Parathyroid adenoma (tissue), 2 donors: ENCODE measurements at regions not wholly inside any gene's neighbourhood (a gene's known extent, or its start where the extent isn't known, plus 50 kb on each side); places are given as distances from the start of the nearest gene placed in this dataset.

Experiments used
- H2AFZ ChIP-seq: fragments of 300-600 bp; sonication (generic); one replicate; pipeline ENCODE4 v1.7.0; 2017; ENCODE audit warnings: antibody characterized with exemption, mild to moderate bottlenecking
- H3K27ac ChIP-seq: fragments of 300-600 bp; sonication (generic); one replicate; pipeline ENCODE4 v1.7.0; 2017
- H3K27me3 ChIP-seq: fragments of 300-600 bp; sonication (generic); one replicate; pipeline ENCODE4 v1.7.0; 2017; ENCODE audit warnings: low read length; ENCODE audit not compliant: control insufficient read depth, insufficient read depth
- H3K36me3 ChIP-seq: fragments of 300-600 bp; sonication (generic); one replicate; pipeline ENCODE4 v1.7.0; 2017; ENCODE audit warnings: low read length; ENCODE audit not compliant: control insufficient read depth, insufficient read depth
- H3K4me1 ChIP-seq: fragments of 300-600 bp; sonication (generic); one replicate; pipeline ENCODE4 v1.7.0; 2017; ENCODE audit warnings: control low read depth
- H3K4me2 ChIP-seq: fragments of 300-600 bp; sonication (generic); one replicate; pipeline ENCODE4 v1.7.0; 2017; ENCODE audit warnings: low read length
- H3K4me3 ChIP-seq: fragments of 300-600 bp; sonication (generic); one replicate; pipeline ENCODE4 v1.7.0; 2017; ENCODE audit warnings: low read depth, low read length
- H3K79me2 ChIP-seq: fragments of 300-600 bp; sonication (generic); one replicate; pipeline ENCODE4 v1.7.0; 2017; ENCODE audit warnings: control low read depth
- H3K9ac ChIP-seq: fragments of 300-600 bp; sonication (generic); one replicate; pipeline ENCODE4 v1.7.0; 2017; ENCODE audit warnings: mild to moderate bottlenecking
- H3K9me3 ChIP-seq: fragments of 300-600 bp; sonication (generic); one replicate; pipeline ENCODE4 v1.7.0; 2017; ENCODE audit warnings: low read length; ENCODE audit not compliant: control insufficient read depth
- TF ChIP-seq, protein P1 (sequence below): fragments of 300-600 bp; sonication (generic); IDR thresholded peaks from one replicate; pipeline ENCODE4 v1.7.0; 2017; ENCODE audit warnings: antibody characterized with exemption, mild to moderate bottlenecking
- donor health status: primary hyperparathyroidism.

DNA sequence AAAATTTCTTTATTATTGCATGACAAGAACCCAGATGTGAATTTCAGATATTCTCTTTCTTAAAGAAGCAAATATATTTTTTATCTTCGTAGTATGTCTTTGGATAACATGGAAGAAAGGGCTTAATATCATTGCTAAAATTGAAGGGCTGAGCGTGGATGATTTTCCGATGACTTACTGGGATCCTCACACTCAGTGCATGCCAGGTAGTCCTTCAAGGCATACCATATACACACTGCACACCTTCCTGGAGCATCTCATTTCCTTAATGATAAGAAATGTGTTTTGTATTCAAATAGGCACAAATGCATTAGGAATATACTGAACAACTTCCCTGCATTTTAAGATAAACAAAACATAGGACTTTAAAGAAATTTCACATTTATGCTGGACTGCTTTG is 193.9 kb upstream of the MAP3K7 start:
- Histone ChIP-seq H3K27ac (no peak overlapping the region), H3K4me3 (no peak overlapping the region), H3K36me3 (no peaks in the 10 kb centered on the region), H3K4me1 (no peaks in the 10 kb centered on the region), H3K4me2 (no peak overlapping the region), H3K79me2 (no peaks in the 10 kb centered on the region), H2AFZ (no peak overlapping the region), H3K27me3 (no peaks in the 10 kb centered on the region), H3K9me3 (no peaks in the 10 kb centered on the region), H3K9ac (no peak overlapping the region)
- TF ChIP-seq, protein P1, sequence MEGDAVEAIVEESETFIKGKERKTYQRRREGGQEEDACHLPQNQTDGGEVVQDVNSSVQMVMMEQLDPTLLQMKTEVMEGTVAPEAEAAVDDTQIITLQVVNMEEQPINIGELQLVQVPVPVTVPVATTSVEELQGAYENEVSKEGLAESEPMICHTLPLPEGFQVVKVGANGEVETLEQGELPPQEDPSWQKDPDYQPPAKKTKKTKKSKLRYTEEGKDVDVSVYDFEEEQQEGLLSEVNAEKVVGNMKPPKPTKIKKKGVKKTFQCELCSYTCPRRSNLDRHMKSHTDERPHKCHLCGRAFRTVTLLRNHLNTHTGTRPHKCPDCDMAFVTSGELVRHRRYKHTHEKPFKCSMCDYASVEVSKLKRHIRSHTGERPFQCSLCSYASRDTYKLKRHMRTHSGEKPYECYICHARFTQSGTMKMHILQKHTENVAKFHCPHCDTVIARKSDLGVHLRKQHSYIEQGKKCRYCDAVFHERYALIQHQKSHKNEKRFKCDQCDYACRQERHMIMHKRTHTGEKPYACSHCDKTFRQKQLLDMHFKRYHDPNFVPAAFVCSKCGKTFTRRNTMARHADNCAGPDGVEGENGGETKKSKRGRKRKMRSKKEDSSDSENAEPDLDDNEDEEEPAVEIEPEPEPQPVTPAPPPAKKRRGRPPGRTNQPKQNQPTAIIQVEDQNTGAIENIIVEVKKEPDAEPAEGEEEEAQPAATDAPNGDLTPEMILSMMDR = no peak

DNA sequence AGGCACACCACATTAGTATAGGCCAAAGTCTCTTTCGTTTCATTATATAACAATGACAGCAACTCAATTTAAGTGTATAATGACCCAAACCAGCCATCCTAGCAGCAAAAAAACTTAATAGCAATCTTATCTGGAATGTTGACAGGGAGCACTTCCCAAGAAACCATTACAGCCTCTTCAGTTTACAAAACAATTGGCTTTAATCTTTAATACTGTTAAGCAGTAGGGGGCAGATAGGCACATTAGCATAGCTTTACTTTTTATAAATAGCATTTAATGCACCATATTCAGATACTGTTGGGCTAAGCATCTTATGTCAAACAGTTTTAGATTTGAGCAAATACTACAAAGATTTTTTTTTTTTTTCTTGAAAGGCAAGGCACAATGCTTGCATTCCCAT is 193.3 kb upstream of the MAP3K7 start:
- Histone ChIP-seq H2AFZ (no peak overlapping the region), H3K36me3 (no peaks in the 10 kb centered on the region), H3K27me3 (no peaks in the 10 kb centered on the region), H3K27ac (no peak overlapping the region), H3K79me2 (no peaks in the 10 kb centered on the region), H3K4me1 (no peaks in the 10 kb centered on the region), H3K9ac (no peak overlapping the region), H3K4me3 (no peak overlapping the region), H3K4me2 (no peak overlapping the region), H3K9me3 (no peaks in the 10 kb centered on the region)
- TF ChIP-seq, protein P1 = no peak

DNA sequence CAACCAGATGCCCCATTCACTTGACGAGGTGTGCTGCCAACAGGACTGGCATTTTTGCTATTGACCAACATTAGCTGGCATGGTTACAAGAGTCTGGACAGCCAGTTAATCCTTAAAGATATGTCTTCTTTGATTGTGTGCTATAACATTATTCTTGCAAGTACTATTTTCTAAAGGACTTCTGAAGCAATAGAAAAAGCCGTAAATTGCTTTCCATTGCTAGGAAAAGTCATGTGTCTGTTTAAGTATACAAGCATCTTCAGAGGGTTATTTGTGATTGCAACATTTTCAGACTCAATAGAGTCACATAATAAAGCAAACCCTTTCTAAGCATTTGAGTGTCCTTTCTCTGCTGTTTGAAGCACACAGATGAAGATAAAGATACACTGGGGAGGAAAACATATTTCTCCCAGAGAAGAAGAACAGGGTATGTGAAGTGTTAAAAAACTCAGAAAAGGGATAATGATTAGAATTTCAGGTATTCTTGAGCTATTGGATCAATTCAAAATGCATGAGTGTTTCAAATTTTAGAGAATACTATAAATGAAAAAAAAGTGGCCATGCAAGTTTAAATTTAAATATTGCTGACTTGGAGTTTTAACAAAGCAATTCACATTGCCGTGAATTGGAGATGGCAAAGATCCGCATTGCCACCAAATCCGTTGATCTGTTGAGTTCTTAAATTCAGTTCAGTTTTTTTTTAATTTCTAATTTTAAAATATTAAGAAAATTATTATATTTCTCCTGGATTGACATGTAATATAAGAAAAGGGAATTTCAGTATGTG is 191.7 kb upstream of the MAP3K7 start:
- no peak overlapping the region for H3K4me2 ChIP-seq
- no peaks in the 10 kb centered on the region for H3K79me2 ChIP-seq

DNA sequence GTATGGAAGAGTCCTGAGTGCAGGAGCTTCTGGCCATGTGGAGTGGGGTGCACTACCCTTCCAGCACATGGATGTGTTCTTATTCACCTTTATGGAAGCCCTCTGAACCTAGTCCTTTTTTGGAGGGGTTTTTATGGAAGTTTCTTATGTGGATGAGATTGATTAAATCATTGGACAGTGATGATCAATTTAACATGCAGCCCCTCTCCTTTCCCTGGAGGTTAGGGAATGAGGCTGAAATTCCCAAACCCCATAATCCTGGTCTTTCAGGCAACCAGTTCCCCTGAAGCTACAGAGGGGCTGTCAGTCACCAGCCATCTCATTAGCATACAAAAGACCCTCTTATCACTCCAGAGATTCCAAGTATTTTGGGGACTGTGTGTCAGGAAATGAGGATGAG is 183.9 kb upstream of the MAP3K7 start:
- TF ChIP-seq, protein P1 = no peak

More for the DNA sequence above, 191.7 kb upstream of the MAP3K7 start:
- H3K4me3 ChIP-seq = no peak overlapping the region
- no peaks in the 10 kb centered on the region for H3K4me1 ChIP-seq
- H3K9me3 ChIP-seq = no peaks in the 10 kb centered on the region
- no peak overlapping the region for H2AFZ ChIP-seq
- no peaks in the 10 kb centered on the region for H3K36me3 ChIP-seq
- H3K9ac ChIP-seq = no peak overlapping the region
- no peaks in the 10 kb centered on the region for H3K27me3 ChIP-seq
- TF ChIP-seq, protein P1 = no peak
- H3K27ac ChIP-seq = no peak overlapping the region

DNA sequence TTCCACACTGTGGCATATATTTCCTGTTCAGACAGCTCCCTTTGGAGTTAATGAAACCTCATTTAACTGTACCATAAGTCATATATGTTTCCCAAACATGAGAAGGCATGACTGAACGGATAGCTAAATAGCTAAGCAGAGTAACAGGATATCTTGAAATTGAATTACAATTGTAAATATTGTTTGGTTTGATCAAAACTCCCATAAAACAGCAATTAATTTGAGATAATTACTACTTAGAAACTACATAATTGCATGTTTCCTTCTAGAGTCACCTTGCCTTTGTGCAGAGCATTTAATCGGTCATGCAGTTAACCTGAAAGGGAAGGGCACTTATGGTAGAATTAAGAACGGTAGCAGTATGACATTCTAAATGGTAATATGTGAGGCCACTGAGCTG is 179.0 kb upstream of the MAP3K7 start:
- Histone ChIP-seq H3K9me3 (no peaks in the 10 kb centered on the region), H3K36me3 (no peaks in the 10 kb centered on the region), H3K4me3 (no peak overlapping the region), H3K4me1 (no peaks in the 10 kb centered on the region), H3K79me2 (no peaks in the 10 kb centered on the region), H3K27ac (no peak overlapping the region), H3K4me2 (no peak overlapping the region), H3K9ac (no peak overlapping the region), H3K27me3 (no peaks in the 10 kb centered on the region), H2AFZ (no peak overlapping the region)
- TF ChIP-seq, protein P1 = no peak

More for the DNA sequence above, 183.9 kb upstream of the MAP3K7 start:
- no peaks in the 10 kb centered on the region for H3K4me1 ChIP-seq
- no peaks in the 10 kb centered on the region for H3K79me2 ChIP-seq
- no peak overlapping the region for H3K9ac ChIP-seq
- no peak overlapping the region for H3K4me3 ChIP-seq
- no peak overlapping the region for H3K27ac ChIP-seq
- H3K4me2 ChIP-seq = no peak overlapping the region
- no peak overlapping the region for H2AFZ ChIP-seq
- H3K9me3 ChIP-seq = no peaks in the 10 kb centered on the region
- no peaks in the 10 kb centered on the region for H3K27me3 ChIP-seq
- H3K36me3 ChIP-seq = no peaks in the 10 kb centered on the region
